HFFc6 (cell line): ENCODE measurements at regions not wholly inside any gene's neighbourhood (a gene's known extent, or its start where the extent isn't known, plus 50 kb on each side); places are given as distances from the start of the nearest gene placed in this dataset.
A peak's percentile ranks its signal among the peaks of the same experiment; 100 is the strongest.

Experiments used
- DNase-seq: peaks from one replicate; pipeline ENCODE4 v3.0.0-alpha.2; 2018
- H3K27ac Mint-ChIP-seq: 2 replicates; pipeline ENCODE4 v1.8.0; 2020; ENCODE audit warnings: mild to moderate bottlenecking, mixed read lengths
- H3K27me3 Mint-ChIP-seq: 2 replicates; pipeline ENCODE4 v1.8.0; 2021; ENCODE audit warnings: mild to moderate bottlenecking, moderate library complexity, mixed read lengths; ENCODE audit not compliant: insufficient read depth
- H3K36me3 Mint-ChIP-seq: 2 replicates; pipeline ENCODE4 v1.8.0; 2021; ENCODE audit warnings: low read depth, mixed read lengths
- H3K4me1 Mint-ChIP-seq: 2 replicates; pipeline ENCODE4 v1.8.0; 2020; ENCODE audit warnings: low read depth, mixed read lengths
- H3K4me3 Mint-ChIP-seq: 2 replicates; pipeline ENCODE4 v1.8.0; 2020; ENCODE audit warnings: mild to moderate bottlenecking, moderate library complexity, mixed read lengths
- H3K9me3 Mint-ChIP-seq: 2 replicates; pipeline ENCODE4 v1.8.0; 2020; ENCODE audit warnings: mild to moderate bottlenecking, mixed read lengths
- CTCF ChIP-seq: fragments of 200-600 bp; sonication (generic); IDR thresholded peaks from 2 replicates; pipeline ENCODE4 v1.5.0; 2021; ENCODE audit warnings: antibody characterized with exemption, mild to moderate bottlenecking

- no peak for TF ChIP-seq CTCF
- no peak for DNase-seq
- peaks cover 8% of the 10 kb centered on the region for H3K9me3 Mint-ChIP-seq
- peaks cover 7% of the 10 kb centered on the region; the same call in 1 of the 2 replicates for H3K4me1 Mint-ChIP-seq
- H3K4me3 Mint-ChIP-seq: no peak overlapping the region
- H3K36me3 Mint-ChIP-seq: no peaks in the 10 kb centered on the region
- no peak overlapping the region for H3K27ac Mint-ChIP-seq
- no peaks in the 10 kb centered on the region for H3K27me3 Mint-ChIP-seq
Observed at GRCh38 chr4:173797296-173797695, 267.3 kb upstream of the HAND2 start.

GRCh38 chr4:173794662-173795061 lies 264.6 kb upstream of the HAND2 start:
- TF ChIP-seq CTCF: no peak
- peak overlapping the region; percentile 59 for H3K27ac Mint-ChIP-seq
- H3K9me3 Mint-ChIP-seq: peaks cover 6% of the 10 kb centered on the region; the same call in 1 of the 2 replicates
- H3K36me3 Mint-ChIP-seq: no peaks in the 10 kb centered on the region
- H3K4me3 Mint-ChIP-seq: peak overlapping the region; percentile 4; the same call in 1 of the 2 replicates
- peaks cover 7% of the 10 kb centered on the region; the same call in 1 of the 2 replicates for H3K4me1 Mint-ChIP-seq
- no peaks in the 10 kb centered on the region for H3K27me3 Mint-ChIP-seq
- peak; percentile 39 for DNase-seq

GRCh38 chr4:173793937-173794510 lies 264.0 kb upstream of the HAND2 start:
- Mint-ChIP-seq H3K9me3 (peaks cover 6% of the 10 kb centered on the region; the same call in 1 of the 2 replicates), H3K27ac (no peak overlapping the region; the same call in 1 of the 2 replicates), H3K4me3 (peak overlapping the region; percentile 35; the same call in 1 of the 2 replicates), H3K4me1 (peaks cover 7% of the 10 kb centered on the region; the same call in 1 of the 2 replicates), H3K36me3 (no peaks in the 10 kb centered on the region), H3K27me3 (no peaks in the 10 kb centered on the region)
- DNase-seq: peak; percentile 7
- TF ChIP-seq CTCF: no peak

GRCh38 chr4:173782660-173783059 lies 252.6 kb upstream of the HAND2 start:
- no peaks in the 10 kb centered on the region for H3K36me3 Mint-ChIP-seq
- peaks cover 20% of the 10 kb centered on the region for H3K9me3 Mint-ChIP-seq
- H3K27ac Mint-ChIP-seq: no peak overlapping the region
- no peak for TF ChIP-seq CTCF
- H3K27me3 Mint-ChIP-seq: no peaks in the 10 kb centered on the region
- DNase-seq: no peak
- H3K4me3 Mint-ChIP-seq: no peak overlapping the region
- no peaks in the 10 kb centered on the region for H3K4me1 Mint-ChIP-seq

- no peaks in the 10 kb centered on the region; the same call in 1 of the 2 replicates for H3K36me3 Mint-ChIP-seq
- DNase-seq: no peak
- no peak for TF ChIP-seq CTCF
- no peak overlapping the region for H3K4me3 Mint-ChIP-seq
- H3K27me3 Mint-ChIP-seq: no peaks in the 10 kb centered on the region
- peaks cover 52% of the 10 kb centered on the region for H3K9me3 Mint-ChIP-seq
- no peaks in the 10 kb centered on the region for H3K4me1 Mint-ChIP-seq
- H3K27ac Mint-ChIP-seq: no peak overlapping the region
Observed at GRCh38 chr4:173777921-173778320, 247.9 kb upstream of the HAND2 start.
